NB4 (cell line): ENCODE measurements at regions not wholly inside any gene's neighbourhood (a gene's known extent, or its start where the extent isn't known, plus 50 kb on each side); places are given as distances from the start of the nearest gene placed in this dataset.

Experiments
- DNase-seq: peaks from one replicate; pipeline ENCODE4 v3.0.0; 2010; ENCODE audit warnings: low read depth
- H3K4me3 ChIP-seq: one replicate; pipeline ENCODE4 v1.5.1; 2011; ENCODE audit warnings: mild to moderate bottlenecking, low read depth, low read length, moderate library complexity
- CTCF ChIP-seq: IDR thresholded peaks from one replicate; pipeline ENCODE4 v1.5.1; 2012; ENCODE audit warnings: low read depth, low read length
- MAX ChIP-seq: IDR thresholded peaks from 2 replicates; pipeline ENCODE4 v1.6.1; 2011; ENCODE audit warnings: low read depth, low read length
- MYC ChIP-seq: IDR thresholded peaks from 2 replicates; pipeline ENCODE4 v1.6.1; 2011; ENCODE audit warnings: low read depth, low read length
- POLR2A ChIP-seq: IDR thresholded peaks from 2 replicates; pipeline ENCODE4 v1.6.1; 2011; ENCODE audit warnings: mild to moderate bottlenecking; ENCODE audit not compliant: insufficient read length; ENCODE audit errors: extremely low read depth

GRCh38 chr17:11023639-11024479 is 186.0 kb upstream of the PIRT start:
- DNase-seq, result no peak
- no peak overlapping the region for H3K4me3 ChIP-seq
- no peak for TF ChIP-seq POLR2A
- no peak for TF ChIP-seq MAX

GRCh38 chr17:11006530-11006929 is 168.6 kb upstream of the PIRT start:
- TF ChIP-seq CTCF (no peak), MAX (no peak), MYC (no peak), POLR2A (no peak)
- DNase-seq, result peak; percentile 21

GRCh38 chr17:11005940-11006339 is 168.1 kb upstream of the PIRT start:
- no peak overlapping the region for H3K4me3 ChIP-seq
- no peak for TF ChIP-seq MYC
- no peak for TF ChIP-seq MAX
- no peak for TF ChIP-seq POLR2A
- no peak for TF ChIP-seq CTCF
- DNase-seq, result no peak

More at GRCh38 chr17:11006530-11006929, 168.6 kb upstream of the PIRT start:
- H3K4me3 ChIP-seq, result no peak overlapping the region

GRCh38 chr17:11002417-11002816 is 164.5 kb upstream of the PIRT start:
- H3K4me3 ChIP-seq, result no peak overlapping the region
- TF ChIP-seq MYC, result no peak
- TF ChIP-seq MAX, result no peak
- TF ChIP-seq POLR2A, result no peak
- no peak for DNase-seq

- DNase-seq, result no peak
- TF ChIP-seq MYC (no peak), MAX (no peak), CTCF (no peak), POLR2A (no peak)
- H3K4me3 ChIP-seq, result no peak overlapping the region
Measured at GRCh38 chr17:11001651-11002050, 163.8 kb upstream of the PIRT start.

GRCh38 chr17:10999484-10999883 is 161.6 kb upstream of the PIRT start:
- TF ChIP-seq POLR2A (no peak), MYC (no peak), CTCF (no peak), MAX (no peak)
- H3K4me3 ChIP-seq, result no peak overlapping the region
- no peak for DNase-seq

GRCh38 chr17:10993126-10993525 is 155.2 kb upstream of the PIRT start:
- no peak for DNase-seq
- no peak overlapping the region for H3K4me3 ChIP-seq
- no peak for TF ChIP-seq MAX
- TF ChIP-seq MYC, result no peak
- TF ChIP-seq POLR2A, result no peak
- no peak for TF ChIP-seq CTCF
